Epithelial cell of prostate (primary cell): ENCODE measurements at regions not wholly inside any gene's neighbourhood (a gene's known extent, or its start where the extent isn't known, plus 50 kb on each side); places are given as distances from the start of the nearest gene placed in this dataset.

Experiments used
- DNase-seq: peaks from one replicate; pipeline ENCODE4 v3.0.0-alpha.2; 2011; ENCODE audit warnings: low read depth, low spot score
- H3K27ac ChIP-seq: fragments of 450-650 bp; 2 replicates; pipeline ENCODE4 v1.5.1; 2017; ENCODE audit warnings: mild to moderate bottlenecking

GRCh38 chr16:85989863-85990643 is 91.1 kb downstream of the IRF8 start:
- no peak for DNase-seq
- no peak overlapping the region for H3K27ac ChIP-seq

GRCh38 chr16:85990861-85991301 is 91.9 kb downstream of the IRF8 start:
- no peak overlapping the region for H3K27ac ChIP-seq

GRCh38 chr16:85991425-85991824 is 92.5 kb downstream of the IRF8 start:
- no peak for DNase-seq
- no peak overlapping the region for H3K27ac ChIP-seq

More at GRCh38 chr16:85990861-85991301, 91.9 kb downstream of the IRF8 start:
- DNase-seq, result no peak

GRCh38 chr16:85991856-85992255 is 92.9 kb downstream of the IRF8 start:
- H3K27ac ChIP-seq, result no peak overlapping the region
- DNase-seq, result no peak

GRCh38 chr16:85992359-85992758 is 93.4 kb downstream of the IRF8 start:
- H3K27ac ChIP-seq, result no peak overlapping the region
- no peak for DNase-seq

- DNase-seq, result no peak
- no peak overlapping the region for H3K27ac ChIP-seq
Measured at GRCh38 chr16:85992779-85993178, 93.8 kb downstream of the IRF8 start.

- no peak overlapping the region for H3K27ac ChIP-seq
- no peak for DNase-seq
Measured at GRCh38 chr16:85994492-85995490, 95.8 kb downstream of the IRF8 start.

GRCh38 chr16:85995541-85996423 is 96.8 kb downstream of the IRF8 start:
- no peak for DNase-seq
- H3K27ac ChIP-seq, result no peak overlapping the region

- DNase-seq, result no peak
- H3K27ac ChIP-seq, result no peak overlapping the region
Measured at GRCh38 chr16:85996843-85997242, 97.9 kb downstream of the IRF8 start.

- no peak overlapping the region for H3K27ac ChIP-seq
- no peak for DNase-seq
Measured at GRCh38 chr16:85998171-85998867, 99.4 kb downstream of the IRF8 start.

GRCh38 chr16:85998868-85999729 is 100.1 kb downstream of the IRF8 start:
- no peak for DNase-seq
- H3K27ac ChIP-seq, result no peak overlapping the region

GRCh38 chr16:85999778-86000177 is 100.8 kb downstream of the IRF8 start:
- no peak overlapping the region for H3K27ac ChIP-seq
- no peak for DNase-seq

GRCh38 chr16:86002178-86002900 is 103.4 kb downstream of the IRF8 start:
- no peak overlapping the region for H3K27ac ChIP-seq

GRCh38 chr16:86007524-86007923 is 108.6 kb downstream of the IRF8 start:
- no peak for DNase-seq
- no peak overlapping the region for H3K27ac ChIP-seq

More at GRCh38 chr16:86002178-86002900, 103.4 kb downstream of the IRF8 start:
- no peak for DNase-seq

- H3K27ac ChIP-seq, result no peak overlapping the region
- no peak for DNase-seq
Measured at GRCh38 chr16:86010680-86011141, 111.7 kb downstream of the IRF8 start.

- no peak for DNase-seq
- no peak overlapping the region for H3K27ac ChIP-seq
Measured at GRCh38 chr16:86011532-86011931, 112.6 kb downstream of the IRF8 start.

- DNase-seq, result no peak
- H3K27ac ChIP-seq, result no peak overlapping the region
Measured at GRCh38 chr16:86012221-86012620, 113.3 kb downstream of the IRF8 start.

- H3K27ac ChIP-seq, result no peak overlapping the region
- no peak for DNase-seq
Measured at GRCh38 chr16:86013867-86014266, 114.9 kb downstream of the IRF8 start.
